Breast epithelium (tissue), 4 donors: ENCODE measurements at regions not wholly inside any gene's neighbourhood (a gene's known extent, or its start where the extent isn't known, plus 50 kb on each side); places are given as distances from the start of the nearest gene placed in this dataset.

Experiments used
- DNase-seq, 2 donors: peaks; one replicate each; pipeline ENCODE4 v3.0.0-alpha.2; 2019; ENCODE audit warnings: low spot score in 2 of 2
- H3K27ac ChIP-seq, 2 donors: fragments of 200-600 bp; sonication (generic) in 1 of 2; one replicate each; pipeline ENCODE4 v1.5.1; 2016 to 2019; ENCODE audit warnings: mild to moderate bottlenecking in 1 of 2
- H3K27me3 ChIP-seq, 2 donors: fragments of 200-600 bp; sonication (generic) in 1 of 2; one replicate each; pipeline versions ENCODE4 v1.5.1 to v1.6.0; 2017 to 2019; ENCODE audit warnings: control low read depth in 1 of 2, mild to moderate bottlenecking in 1 of 2
- H3K36me3 ChIP-seq: fragments of 200-600 bp; one replicate; pipeline ENCODE4 v1.5.1; 2019
- H3K4me1 ChIP-seq, 2 donors: fragments of 200-600 bp; sonication (generic); one replicate each; pipeline ENCODE4 v1.5.1; 2016 to 2019; ENCODE audit warnings: control low read depth in 1 of 2
- H3K4me3 ChIP-seq, 3 donors: fragments of 200-600 bp; sonication (generic); 1 replicate in 2 of 3; 2 replicates in 1 of 3; pipeline ENCODE4 v1.5.1; 2016 to 2019; ENCODE audit warnings: mild to moderate bottlenecking in 3 of 3, moderate library complexity in 2 of 3
- H3K9me3 ChIP-seq, 2 donors: fragments of 200-600 bp; sonication (generic) in 1 of 2; one replicate each; pipeline ENCODE4 v1.5.1; 2016 to 2019; ENCODE audit warnings: control low read depth in 1 of 2
- POLR2A ChIP-seq: fragments of 450-650 bp; IDR thresholded peaks from one replicate; pipeline ENCODE4 v1.6.1; 2016; ENCODE audit warnings: antibody characterized with exemption, mild to moderate bottlenecking, moderate library complexity
- POLR2AphosphoS5 ChIP-seq, 3 donors: sonication (generic); formaldehyde crosslinking; IDR thresholded peaks; one replicate each; pipeline ENCODE4 v1.6.1; 2017; ENCODE audit warnings: antibody characterized with exemption in 3 of 3
- intact Hi-C: fragments of 100-400 bp; cut with DNase I; formaldehyde crosslinking; loops from one replicate; pipeline ENCODE4 v1.15.1; 2023; ENCODE audit warnings: low total_unique reads
- TF ChIP-seq, protein P1 (sequence below), 3 donors: fragments of 450-650 bp; IDR thresholded peaks; one replicate each; pipeline ENCODE4 v1.5.1; 2016 to 2017; ENCODE audit warnings: antibody characterized with exemption in 3 of 3, mild to moderate bottlenecking in 3 of 3, moderate library complexity in 3 of 3

DNA sequence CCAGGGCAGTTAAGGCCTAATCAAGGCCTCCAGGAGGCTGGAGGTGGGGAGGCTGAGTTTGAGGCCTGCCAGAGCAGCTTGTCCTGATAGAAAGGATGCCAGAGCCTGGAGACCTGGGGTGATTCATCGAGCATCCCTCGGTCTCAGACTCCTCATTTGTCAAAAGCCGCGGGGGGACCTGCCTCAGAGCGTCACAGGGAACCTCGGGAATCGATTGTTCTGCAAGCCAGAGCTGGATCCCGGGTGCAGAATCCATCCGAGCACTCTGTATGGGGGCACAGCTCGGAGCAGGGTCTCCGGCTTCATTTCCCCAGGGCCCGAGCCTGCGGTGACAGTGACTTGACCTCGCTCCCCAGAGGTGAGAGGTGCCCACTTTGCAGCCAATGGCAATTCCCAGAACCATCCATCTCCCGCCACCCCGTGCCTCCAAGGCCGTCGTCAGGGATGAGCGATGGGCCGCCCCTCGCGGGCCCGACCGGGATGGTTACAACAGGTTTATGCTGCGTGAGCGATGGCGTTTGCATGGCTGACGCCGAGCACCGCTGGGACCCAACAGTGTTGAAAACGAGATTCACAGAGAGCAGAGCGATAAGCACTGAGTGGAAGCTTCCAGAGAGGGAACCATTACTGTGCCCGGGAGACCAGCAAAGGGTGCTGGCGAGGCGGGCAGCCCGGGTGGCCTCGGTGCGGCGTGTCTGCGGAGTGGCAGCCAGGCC, 117.1 kb upstream of the GSE1 start:
- Histone ChIP-seq H3K9me3 (no peaks in the 10 kb centered on the region), H3K4me3 (no peak overlapping the region), H3K27me3 (no peaks in the 10 kb centered on the region), H3K36me3 (no peaks in the 10 kb centered on the region), H3K27ac (no peak overlapping the region), H3K4me1 (peaks cover 0 to 17% of the 10 kb centered on the region in 2 donors)
- intact Hi-C loops = no loop called here
- TF ChIP-seq POLR2AphosphoS5 (IDR thresholded peaks at IDR 0.05) = no peak
- TF ChIP-seq, protein P1, sequence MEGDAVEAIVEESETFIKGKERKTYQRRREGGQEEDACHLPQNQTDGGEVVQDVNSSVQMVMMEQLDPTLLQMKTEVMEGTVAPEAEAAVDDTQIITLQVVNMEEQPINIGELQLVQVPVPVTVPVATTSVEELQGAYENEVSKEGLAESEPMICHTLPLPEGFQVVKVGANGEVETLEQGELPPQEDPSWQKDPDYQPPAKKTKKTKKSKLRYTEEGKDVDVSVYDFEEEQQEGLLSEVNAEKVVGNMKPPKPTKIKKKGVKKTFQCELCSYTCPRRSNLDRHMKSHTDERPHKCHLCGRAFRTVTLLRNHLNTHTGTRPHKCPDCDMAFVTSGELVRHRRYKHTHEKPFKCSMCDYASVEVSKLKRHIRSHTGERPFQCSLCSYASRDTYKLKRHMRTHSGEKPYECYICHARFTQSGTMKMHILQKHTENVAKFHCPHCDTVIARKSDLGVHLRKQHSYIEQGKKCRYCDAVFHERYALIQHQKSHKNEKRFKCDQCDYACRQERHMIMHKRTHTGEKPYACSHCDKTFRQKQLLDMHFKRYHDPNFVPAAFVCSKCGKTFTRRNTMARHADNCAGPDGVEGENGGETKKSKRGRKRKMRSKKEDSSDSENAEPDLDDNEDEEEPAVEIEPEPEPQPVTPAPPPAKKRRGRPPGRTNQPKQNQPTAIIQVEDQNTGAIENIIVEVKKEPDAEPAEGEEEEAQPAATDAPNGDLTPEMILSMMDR (IDR thresholded peaks at IDR 0.05) = no peak
- TF ChIP-seq POLR2A = no peak
- DNase-seq = no peak

DNA sequence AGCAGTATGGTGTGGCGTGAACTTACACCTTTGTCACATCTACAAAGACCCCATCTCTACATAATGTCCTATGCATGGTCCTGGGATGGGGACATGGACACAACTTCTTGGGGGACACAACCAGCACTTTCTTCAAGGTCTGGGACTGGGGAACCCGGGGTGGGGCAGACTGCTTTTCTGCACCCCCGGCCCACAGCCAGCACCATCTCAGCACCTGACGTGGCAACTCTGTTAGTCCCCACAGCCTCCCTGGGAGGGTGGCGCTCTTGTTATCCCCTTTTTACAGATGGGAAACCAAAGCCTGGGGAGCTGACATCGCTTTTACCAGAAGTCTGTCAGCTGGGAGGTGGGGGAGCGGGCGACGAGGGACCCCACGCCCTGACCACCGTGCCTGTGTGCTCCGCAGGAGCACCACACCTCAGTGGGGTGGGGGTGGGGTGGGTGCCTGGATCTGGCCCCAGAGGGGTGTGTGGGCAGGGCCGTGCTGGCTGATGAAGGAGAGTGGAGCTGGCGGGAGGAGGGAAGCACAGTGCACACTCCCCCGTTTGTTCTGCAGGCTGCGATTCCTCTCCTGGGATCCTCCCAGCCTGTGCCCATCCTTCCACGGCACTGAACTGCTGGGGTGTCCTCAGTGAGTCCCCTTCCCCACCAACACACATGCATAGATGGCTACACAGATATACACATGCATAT, 115.4 kb upstream of the GSE1 start:
- H3K4me1 ChIP-seq = no peaks in the 10 kb centered on the region
- no peak for DNase-seq
- no peak overlapping the region for H3K27ac ChIP-seq
- no peaks in the 10 kb centered on the region for H3K27me3 ChIP-seq
- no peaks in the 10 kb centered on the region for H3K9me3 ChIP-seq
- intact Hi-C loops = no loop called here
- H3K4me3 ChIP-seq = no peak overlapping the region
- no peaks in the 10 kb centered on the region for H3K36me3 ChIP-seq
- TF ChIP-seq, protein P1 (IDR thresholded peaks at IDR 0.05) = no peak
- TF ChIP-seq POLR2A (no peak), POLR2AphosphoS5 (IDR thresholded peaks at IDR 0.05) (no peak)

DNA sequence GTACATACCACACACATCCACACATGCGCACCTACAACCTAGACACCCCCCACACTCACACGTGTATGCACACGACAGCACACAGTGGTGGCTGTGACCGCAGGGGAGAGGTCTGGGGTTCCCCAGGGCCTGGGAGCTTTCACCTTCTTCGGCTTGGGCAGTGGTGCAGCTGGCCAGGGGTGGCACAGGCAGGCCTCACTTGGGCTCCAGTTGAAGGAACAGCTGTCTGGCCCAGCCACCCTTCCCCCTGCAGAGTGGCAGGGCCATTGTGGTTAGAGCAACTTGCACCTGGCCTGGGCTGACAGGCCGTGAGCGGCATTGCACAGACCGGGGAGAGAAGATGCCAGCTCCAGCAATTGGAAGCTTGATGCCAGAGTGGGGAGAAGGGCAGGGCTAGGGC, 114.5 kb upstream of the GSE1 start:
- intact Hi-C loops = no loop called here
- no peak for TF ChIP-seq POLR2AphosphoS5 (IDR thresholded peaks at IDR 0.05)
- no peak for TF ChIP-seq POLR2A
- TF ChIP-seq, protein P1 (IDR thresholded peaks at IDR 0.05) = no peak
- DNase-seq = no peak
- Histone ChIP-seq H3K36me3 (no peaks in the 10 kb centered on the region), H3K27ac (no peak overlapping the region), H3K4me3 (no peak overlapping the region), H3K9me3 (no peaks in the 10 kb centered on the region), H3K27me3 (no peaks in the 10 kb centered on the region), H3K4me1 (no peaks in the 10 kb centered on the region)

DNA sequence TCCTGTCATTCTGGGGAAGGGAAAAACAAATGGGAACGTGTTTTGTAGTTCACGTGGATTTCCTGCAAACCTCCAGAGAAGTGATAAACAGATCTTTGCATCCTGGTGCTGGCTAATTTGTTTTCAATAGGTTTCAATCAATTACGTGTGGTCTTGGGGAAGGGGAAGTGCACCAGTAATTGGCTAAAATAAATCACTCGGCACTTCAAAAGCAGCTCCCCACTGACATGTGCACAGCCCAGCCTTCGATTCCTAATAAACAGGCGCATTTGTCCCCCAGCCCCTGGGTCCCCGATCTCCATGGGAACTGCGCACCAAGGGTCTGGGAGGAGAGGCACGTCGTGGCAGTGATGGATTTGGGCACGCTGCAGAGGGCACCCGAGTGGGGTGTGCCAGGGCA, 112.9 kb upstream of the GSE1 start:
- Histone ChIP-seq H3K9me3 (no peaks in the 10 kb centered on the region), H3K27me3 (no peaks in the 10 kb centered on the region), H3K4me3 (no peak overlapping the region), H3K27ac (no peak overlapping the region), H3K4me1 (no peaks in the 10 kb centered on the region), H3K36me3 (no peaks in the 10 kb centered on the region)
- TF ChIP-seq, protein P1 (IDR thresholded peaks at IDR 0.05) = no peak
- TF ChIP-seq POLR2AphosphoS5 (IDR thresholded peaks at IDR 0.05) = no peak
- TF ChIP-seq POLR2A = no peak
- intact Hi-C loops = no loop called here
- no peak for DNase-seq

DNA sequence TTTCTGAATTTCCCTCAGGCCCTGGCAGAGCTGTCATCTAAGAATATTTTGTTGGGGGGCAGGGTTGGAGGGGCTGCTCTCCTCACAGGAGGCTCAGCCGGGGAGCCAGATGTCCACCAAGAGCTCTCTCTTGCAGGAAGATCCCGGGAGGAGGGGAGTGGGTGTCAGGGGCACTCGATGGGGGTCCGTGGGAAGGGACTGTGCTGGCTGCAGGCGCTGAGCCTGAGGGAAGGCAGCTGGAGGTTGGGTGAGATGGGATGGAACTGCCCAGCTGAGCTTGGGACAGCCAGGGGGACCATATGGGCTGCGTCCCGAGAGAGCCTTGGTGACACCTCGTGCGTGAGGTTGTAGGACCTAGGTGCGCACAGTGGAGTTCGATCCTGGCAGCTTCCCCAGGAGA, 111.2 kb upstream of the GSE1 start:
- no peaks in the 10 kb centered on the region for H3K9me3 ChIP-seq
- DNase-seq = no peak
- intact Hi-C loops = no loop called here
- no peaks in the 10 kb centered on the region for H3K36me3 ChIP-seq
- no peak overlapping the region for H3K27ac ChIP-seq
- H3K4me3 ChIP-seq = no peak overlapping the region
- H3K27me3 ChIP-seq = no peaks in the 10 kb centered on the region
- H3K4me1 ChIP-seq = no peaks in the 10 kb centered on the region
- TF ChIP-seq POLR2AphosphoS5 (IDR thresholded peaks at IDR 0.05) (no peak), POLR2A (no peak)
- TF ChIP-seq, protein P1 (IDR thresholded peaks at IDR 0.05) = no peak
